GM13976 (cell line): ENCODE measurements at regions not wholly inside any gene's neighbourhood (a gene's known extent, or its start where the extent isn't known, plus 50 kb on each side); places are given as distances from the start of the nearest gene placed in this dataset.

Source experiments
- DNase-seq: peaks from one replicate; pipeline ENCODE4 v3.0.0; 2012; ENCODE audit warnings: low spot score
- in situ Hi-C: fragments of 300-500 bp; cut with MboI; formaldehyde crosslinking; loops from one replicate; pipeline ENCODE4 v1.12.0; 2022; ENCODE audit warnings: low sequenced_read_pairs, mixed read lengths, inconsistent platforms; ENCODE audit not compliant: unreplicated experiment
- TF ChIP-seq, protein P1 (sequence below): IDR thresholded peaks from 2 replicates; pipeline ENCODE4 v1.5.1; 2012; ENCODE audit warnings: borderline replicate concordance, mild to moderate bottlenecking; ENCODE audit not compliant: insufficient read depth; ENCODE audit errors: extremely low read depth, missing control alignments, control extremely low read depth

DNA sequence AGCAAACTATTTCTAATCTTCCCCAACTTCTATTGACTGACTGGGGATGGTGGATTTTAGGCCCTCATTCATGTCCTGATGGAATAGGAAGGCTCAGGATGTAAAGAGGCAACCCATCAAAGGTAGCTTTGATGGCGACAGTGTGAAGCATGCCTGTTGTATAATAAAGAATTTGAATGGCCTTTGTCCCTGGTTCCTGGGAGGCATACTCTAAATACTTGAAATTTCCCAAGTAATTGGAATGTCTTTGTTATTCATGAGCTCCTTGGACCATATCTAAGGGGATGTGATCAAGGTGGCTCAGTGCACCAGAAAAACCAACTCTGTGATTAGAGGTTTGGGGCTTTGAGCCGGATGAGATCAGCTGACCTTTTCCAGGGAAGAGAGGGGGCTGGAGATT lies 264.5 kb upstream of the NEBL start:
- DNase-seq, result no peak
- TF ChIP-seq, protein P1, sequence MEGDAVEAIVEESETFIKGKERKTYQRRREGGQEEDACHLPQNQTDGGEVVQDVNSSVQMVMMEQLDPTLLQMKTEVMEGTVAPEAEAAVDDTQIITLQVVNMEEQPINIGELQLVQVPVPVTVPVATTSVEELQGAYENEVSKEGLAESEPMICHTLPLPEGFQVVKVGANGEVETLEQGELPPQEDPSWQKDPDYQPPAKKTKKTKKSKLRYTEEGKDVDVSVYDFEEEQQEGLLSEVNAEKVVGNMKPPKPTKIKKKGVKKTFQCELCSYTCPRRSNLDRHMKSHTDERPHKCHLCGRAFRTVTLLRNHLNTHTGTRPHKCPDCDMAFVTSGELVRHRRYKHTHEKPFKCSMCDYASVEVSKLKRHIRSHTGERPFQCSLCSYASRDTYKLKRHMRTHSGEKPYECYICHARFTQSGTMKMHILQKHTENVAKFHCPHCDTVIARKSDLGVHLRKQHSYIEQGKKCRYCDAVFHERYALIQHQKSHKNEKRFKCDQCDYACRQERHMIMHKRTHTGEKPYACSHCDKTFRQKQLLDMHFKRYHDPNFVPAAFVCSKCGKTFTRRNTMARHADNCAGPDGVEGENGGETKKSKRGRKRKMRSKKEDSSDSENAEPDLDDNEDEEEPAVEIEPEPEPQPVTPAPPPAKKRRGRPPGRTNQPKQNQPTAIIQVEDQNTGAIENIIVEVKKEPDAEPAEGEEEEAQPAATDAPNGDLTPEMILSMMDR, result no peak
- in situ Hi-C loops, result no loop called here

DNA sequence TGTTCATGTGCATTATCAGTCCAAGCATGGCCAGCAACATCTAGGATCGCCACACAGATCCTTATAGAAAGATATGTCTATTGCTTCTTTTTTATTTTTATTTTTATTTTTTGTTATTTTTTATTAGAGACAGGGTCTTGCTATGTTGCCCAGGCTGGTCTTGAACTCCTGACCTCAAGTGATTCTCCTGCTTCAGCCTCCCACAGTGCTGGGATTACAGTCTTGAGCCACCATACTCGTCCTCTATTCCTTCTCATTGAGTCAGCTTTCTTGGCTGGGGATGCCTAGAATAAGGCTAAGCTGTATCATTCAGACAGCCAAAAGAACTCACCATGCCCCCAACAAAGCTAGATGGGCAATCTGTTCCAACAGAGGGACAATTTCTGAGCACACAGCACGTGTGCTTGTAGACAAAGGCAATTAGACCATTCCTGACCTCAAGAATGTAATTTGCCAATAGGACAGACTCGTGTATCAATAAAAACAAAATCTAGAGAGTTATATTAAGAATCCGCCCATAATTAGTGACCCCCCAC lies 264.0 kb upstream of the NEBL start:
- no peak for DNase-seq
- in situ Hi-C loops, result no loop called here
- TF ChIP-seq, protein P1, result no peak

DNA sequence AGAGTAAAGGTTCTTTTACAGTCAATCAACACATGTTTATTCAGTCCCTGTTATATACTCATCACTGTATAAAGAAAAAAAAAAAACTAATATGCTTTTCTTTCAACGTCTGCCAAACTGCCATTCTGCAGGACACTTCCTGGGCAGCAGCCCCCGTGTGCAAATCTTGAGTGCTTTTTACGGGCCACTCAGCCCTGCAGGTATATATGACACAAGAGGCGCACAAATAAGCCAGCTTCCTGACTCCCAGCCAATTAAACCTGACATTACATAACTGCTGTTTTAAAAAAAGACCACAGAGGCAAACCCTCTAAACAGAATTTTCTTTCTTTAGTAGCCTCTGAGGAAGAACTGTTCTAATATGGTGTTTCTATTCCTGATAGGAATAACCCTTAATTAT lies 263.0 kb upstream of the NEBL start:
- in situ Hi-C loops, result no loop called here
- DNase-seq, result no peak
- TF ChIP-seq, protein P1, result no peak

DNA sequence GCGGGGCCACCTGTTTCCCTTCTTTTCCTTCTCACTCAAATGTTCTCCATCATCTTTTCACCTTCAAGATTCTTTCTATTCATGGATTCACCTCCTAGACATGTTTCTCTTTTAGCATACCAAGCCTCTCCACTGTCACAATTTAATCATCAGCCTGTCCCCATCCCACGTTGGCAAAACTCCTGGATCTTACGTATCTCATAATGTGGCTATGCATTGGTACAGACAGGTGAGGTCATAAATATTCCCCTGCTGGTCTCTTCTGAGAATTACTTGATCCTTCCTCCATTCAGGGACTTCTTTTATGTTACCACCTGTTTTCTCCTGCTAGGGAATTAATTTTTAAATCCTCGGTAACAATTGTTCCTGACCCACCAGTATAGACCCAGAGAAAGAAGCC lies 262.6 kb upstream of the NEBL start:
- in situ Hi-C loops, result no loop called here
- TF ChIP-seq, protein P1, result no peak
- no peak for DNase-seq

DNA sequence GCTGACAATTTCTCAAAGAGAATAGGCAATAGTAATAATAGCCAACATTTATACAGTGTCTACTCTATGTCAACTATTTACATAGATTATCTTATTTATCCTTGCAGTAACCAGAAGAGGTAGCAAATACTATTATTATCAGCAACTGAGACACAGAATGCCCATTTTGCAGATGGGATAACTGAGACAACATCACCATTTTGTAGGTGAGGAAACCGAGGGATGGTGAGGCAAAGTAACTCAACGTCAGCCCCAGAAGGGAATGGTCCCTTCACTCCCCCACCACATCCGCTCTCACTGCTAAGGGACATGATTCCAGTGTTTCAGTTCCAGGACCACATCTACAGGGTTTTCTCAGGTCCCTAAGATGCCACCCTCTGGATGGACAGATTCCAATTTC lies 261.2 kb upstream of the NEBL start:
- no peak for DNase-seq
- in situ Hi-C loops, result no loop called here
- TF ChIP-seq, protein P1, result no peak

DNA sequence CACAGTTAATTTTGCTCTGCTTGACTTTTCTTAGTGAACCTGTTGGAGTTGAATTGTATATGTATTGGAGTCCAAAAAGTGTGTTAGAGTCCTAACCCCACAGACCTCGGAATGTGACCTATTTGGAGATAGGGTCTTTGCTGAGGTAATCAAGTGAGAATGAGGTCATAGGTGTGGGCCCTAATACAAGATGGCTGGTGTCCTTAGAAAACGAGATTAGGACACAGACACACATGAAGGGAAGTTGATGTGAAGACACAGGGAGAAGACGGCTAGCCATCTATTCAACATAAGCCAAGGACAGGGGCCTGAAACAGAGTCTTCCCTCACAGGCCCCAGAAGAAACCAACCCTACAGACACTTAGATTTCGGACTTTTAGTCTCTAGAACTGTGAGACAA lies 260.6 kb upstream of the NEBL start:
- no peak for DNase-seq
- TF ChIP-seq, protein P1, result no peak
- in situ Hi-C loops, result no loop called here

DNA sequence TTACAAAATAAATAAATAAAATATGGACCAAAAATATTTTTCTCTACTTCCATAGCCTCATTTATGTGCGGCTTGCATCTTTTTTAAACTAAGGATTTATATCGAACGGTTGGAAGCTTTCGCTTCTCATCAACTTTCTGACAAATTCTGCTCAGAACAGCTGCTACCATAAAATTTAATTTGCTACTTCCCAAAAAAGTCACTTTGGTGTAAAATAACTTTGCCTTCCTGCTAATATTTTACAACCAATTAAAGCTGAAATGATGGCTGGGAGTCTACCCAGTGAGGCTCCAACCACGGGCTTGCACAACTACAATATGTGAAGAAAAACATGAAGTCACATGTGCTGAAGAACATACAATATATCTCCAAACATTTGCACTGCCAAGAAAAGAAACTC lies 253.1 kb upstream of the NEBL start:
- DNase-seq, result no peak
- in situ Hi-C loops, result no loop called here

More for the DNA sequence above, 253.1 kb upstream of the NEBL start:
- TF ChIP-seq, protein P1, result no peak
